Panc1 (cell line): ENCODE measurements at regions not wholly inside any gene's neighbourhood (a gene's known extent, or its start where the extent isn't known, plus 50 kb on each side); places are given as distances from the start of the nearest gene placed in this dataset.

ENCODE experiments used
- ATAC-seq: fragments of 200-7000 bp; cut with Tn5 transposase; 2 replicates; pipeline ENCODE4 v1.9.1; 2020; ENCODE audit warnings: mild to moderate bottlenecking, moderate library complexity
- BruUV-seq: library from RNA; stranded (reverse); fragments of 400-500 nt; replicated peaks from 2 replicates; lab custom pipeline; 2021; lab: Mats Ljungman, UMichigan
- CTCF ChIA-PET: fragments of 300-600 bp; sonication (Branson Sonifier 250); formaldehyde crosslinking; loops from one replicate; lab custom pipeline; 2022; ENCODE audit warnings: antibody characterized with exemption; lab: Charles Lee
- POLR2A ChIA-PET: fragments of 300-600 bp; sonication (Branson Sonifier 250); formaldehyde crosslinking; loops from one replicate; lab custom pipeline; 2022; ENCODE audit warnings: antibody characterized with exemption; lab: Charles Lee
- DNase-seq: peaks from one replicate; pipeline ENCODE4 v3.0.0-alpha.2; 2010; ENCODE audit warnings: low read depth, low spot score
- H3K27ac ChIP-seq: 2 replicates; pipeline ENCODE4 v1.5.1; 2011; ENCODE audit warnings: mild to moderate bottlenecking, low read length, inconsistent platforms
- H3K27me3 ChIP-seq: fragments of 200-500 bp; sonication (Bioruptor generic); 2 replicates; pipeline ENCODE4 v1.6.0; 2014; ENCODE audit warnings: low read length, inconsistent platforms; ENCODE audit not compliant: control insufficient read depth, insufficient read depth
- H3K36me3 ChIP-seq: fragments of 200-500 bp; sonication (Bioruptor generic); 2 replicates; pipeline ENCODE4 v1.5.1; 2014; ENCODE audit warnings: inconsistent platforms, mild to moderate bottlenecking, low read length, moderate library complexity; ENCODE audit not compliant: control insufficient read depth, insufficient read depth
- H3K4me1 ChIP-seq: 2 replicates; pipeline ENCODE4 v1.5.1; 2011; ENCODE audit warnings: inconsistent platforms, mild to moderate bottlenecking, low read length, moderate library complexity; ENCODE audit not compliant: control insufficient read depth, insufficient read depth
- H3K4me3 ChIP-seq, 2 experiments: 2 replicates each; pipeline ENCODE4 v1.5.1; 2011 to 2012; ENCODE audit warnings: low read depth in 2 of 2, low read length in 2 of 2, mild to moderate bottlenecking in 2 of 2, inconsistent platforms in 1 of 2, moderate library complexity in 1 of 2
- H3K9me3 ChIP-seq: fragments of 200-500 bp; sonication (Bioruptor generic); 2 replicates; pipeline ENCODE4 v1.5.1; 2014; ENCODE audit warnings: low read depth, mild to moderate bottlenecking, inconsistent platforms, low read length, moderate library complexity; ENCODE audit not compliant: control insufficient read depth, insufficient read depth
- CTCF ChIP-seq: fragments of 450-650 bp; IDR thresholded peaks from 2 replicates; pipeline ENCODE4 v1.5.1; 2017; ENCODE audit warnings: mild to moderate bottlenecking
- POLR2AphosphoS5 ChIP-seq: IDR thresholded peaks from 2 replicates; pipeline ENCODE4 v1.6.1; 2012; ENCODE audit warnings: mild to moderate bottlenecking, low read depth, low read length, moderate library complexity
- REST ChIP-seq, 2 experiments: IDR thresholded peaks; 2 replicates each; pipeline ENCODE4 v1.6.1; 2011 to 2012; ENCODE audit warnings: low read depth in 2 of 2, control low read depth in 1 of 2, low read length in 1 of 2, mild to moderate bottlenecking in 1 of 2, moderate library complexity in 1 of 2; ENCODE audit not compliant: insufficient read depth in 1 of 2
- SIN3A ChIP-seq: IDR thresholded peaks from 2 replicates; pipeline ENCODE4 v1.6.1; 2012; ENCODE audit warnings: low read depth, mild to moderate bottlenecking, low read length, moderate library complexity, borderline replicate concordance; ENCODE audit not compliant: insufficient read depth
- TCF7L2 ChIP-seq: IDR thresholded peaks from 2 replicates; pipeline ENCODE4 v1.6.1; 2011; ENCODE audit warnings: mild to moderate bottlenecking, low read depth, low read length, inconsistent platforms
- in situ Hi-C: cut with HindIII; loops from 2 replicates; pipeline ENCODE4 v1.10.0; 2016; ENCODE audit warnings: low sequenced_read_pairs, low pct_unique_long_range_greater_than_20kb
- intact Hi-C: fragments of 100-400 bp; cut with micrococcal nuclease; formaldehyde crosslinking; loops from one replicate; pipeline ENCODE4 v1.10.0; 2022; ENCODE audit not compliant: unreplicated experiment

GRCh38 chr12:87660291-87660690 is 368.9 kb downstream of the C12orf50 start:
- no peak overlapping the region for H3K4me3 ChIP-seq
- H3K27ac ChIP-seq = no peak overlapping the region
- TF ChIP-seq REST (IDR thresholded peaks at IDR 0.05; ENCODE audit: insufficient read depth in 1 of 2, low read depth in 2 of 2, low read length in 1 of 2) (no peak), TCF7L2 (no peak), CTCF (no peak), POLR2AphosphoS5 (no peak), SIN3A (no peak)
- intact Hi-C loops (no loop called here), in situ Hi-C loops (no loop called here)
- no peaks in the 10 kb centered on the region for H3K27me3 ChIP-seq
- ChIA-PET CTCF (no interaction called here), POLR2A (no interaction called here)
- no peaks in the 10 kb centered on the region for H3K9me3 ChIP-seq
- no TSS peak for BruUV-seq
- no peak for ATAC-seq
- no peaks in the 10 kb centered on the region for H3K4me1 ChIP-seq
- no peaks in the 10 kb centered on the region for H3K36me3 ChIP-seq
- no peak for DNase-seq

- H3K4me3 ChIP-seq = no peak overlapping the region
- H3K27ac ChIP-seq = no peak overlapping the region
- intact Hi-C loops = no loop called here
- H3K27me3 ChIP-seq = no peaks in the 10 kb centered on the region
- no peaks in the 10 kb centered on the region for H3K9me3 ChIP-seq
- POLR2A ChIA-PET = no interaction called here
- DNase-seq = no peak
- CTCF ChIA-PET = no interaction called here
- no peak for TF ChIP-seq SIN3A
- no peak for TF ChIP-seq POLR2AphosphoS5
- TF ChIP-seq CTCF = no peak
- no peaks in the 10 kb centered on the region for H3K36me3 ChIP-seq
- H3K4me1 ChIP-seq = no peaks in the 10 kb centered on the region
- no peak for ATAC-seq
- in situ Hi-C loops = no loop called here
- no TSS peak for BruUV-seq
Observed at GRCh38 chr12:87656311-87656710, 372.9 kb downstream of the C12orf50 start.
